H9 (cell line): ENCODE measurements at regions not wholly inside any gene's neighbourhood (a gene's known extent, or its start where the extent isn't known, plus 50 kb on each side); places are given as distances from the start of the nearest gene placed in this dataset.

Source experiments
- DNase-seq: peaks from one replicate; pipeline ENCODE4 v3.0.0-alpha.2; 2017
- H2AFZ ChIP-seq: one replicate; pipeline ENCODE4 v1.6.1; 2013; ENCODE audit warnings: mild to moderate bottlenecking, low read length, control low read depth, moderate library complexity
- H2AK5ac ChIP-seq: 2 replicates; pipeline ENCODE4 v1.6.1; 2013; ENCODE audit warnings: low read length, control low read depth, mixed read lengths; ENCODE audit not compliant: insufficient read length
- H2BK120ac ChIP-seq: one replicate; pipeline ENCODE4 v1.6.1; 2013; ENCODE audit warnings: low read depth, mild to moderate bottlenecking, low read length, control low read depth, inconsistent platforms; ENCODE audit not compliant: poor library complexity, severe bottlenecking
- H2BK12ac ChIP-seq: 2 replicates; pipeline ENCODE4 v1.6.1; 2013; ENCODE audit warnings: low read length, control low read depth, mixed read lengths, low read depth; ENCODE audit not compliant: insufficient read length
- H2BK15ac ChIP-seq: 2 replicates; pipeline ENCODE4 v1.6.1; 2013; ENCODE audit warnings: low read depth, low read length, control low read depth
- H2BK20ac ChIP-seq: one replicate; pipeline ENCODE4 v1.6.1; 2013; ENCODE audit warnings: low read depth, mild to moderate bottlenecking, low read length, control low read depth, inconsistent platforms; ENCODE audit not compliant: poor library complexity, severe bottlenecking
- H2BK5ac ChIP-seq: 2 replicates; pipeline ENCODE4 v1.6.1; 2013; ENCODE audit warnings: low read length, control low read depth, mixed read lengths; ENCODE audit not compliant: insufficient read length
- H3K14ac ChIP-seq: 2 replicates; pipeline ENCODE4 v1.6.1; 2013; ENCODE audit warnings: low read length, control low read depth; ENCODE audit not compliant: insufficient read depth
- H3K18ac ChIP-seq: 2 replicates; pipeline ENCODE4 v1.6.1; 2013; ENCODE audit warnings: low read depth, mild to moderate bottlenecking, mixed read lengths, low read length, control low read depth; ENCODE audit not compliant: insufficient read length
- H3K23ac ChIP-seq: 2 replicates; pipeline ENCODE4 v1.6.1; 2013; ENCODE audit warnings: low read length, control low read depth, mixed read lengths, low read depth; ENCODE audit not compliant: insufficient read length
- H3K23me2 ChIP-seq: 2 replicates; pipeline ENCODE4 v1.6.1; 2013; ENCODE audit warnings: low read depth, mild to moderate bottlenecking, mixed read lengths, low read length, control low read depth; ENCODE audit not compliant: insufficient read length, poor library complexity, severe bottlenecking
- H3K27ac ChIP-seq: 2 replicates; pipeline ENCODE4 v1.5.1; 2013; ENCODE audit warnings: low read length, control low read depth, mixed read lengths, low read depth; ENCODE audit not compliant: insufficient read length
- H3K27me3 ChIP-seq: 2 replicates; pipeline ENCODE4 v1.6.1; 2013; ENCODE audit warnings: low read length, control low read depth, inconsistent platforms; ENCODE audit not compliant: insufficient read depth
- H3K4ac ChIP-seq: 2 replicates; pipeline ENCODE4 v1.6.1; 2013; ENCODE audit warnings: low read depth, mild to moderate bottlenecking, control low read depth, inconsistent platforms, low read length, moderate library complexity
- H3K4me1 ChIP-seq: 2 replicates; pipeline ENCODE4 v1.6.1; 2013; ENCODE audit warnings: low read length, control low read depth, inconsistent platforms; ENCODE audit not compliant: insufficient read depth
- H3K4me2 ChIP-seq: 2 replicates; pipeline ENCODE4 v1.6.1; 2013; ENCODE audit warnings: low read length, control low read depth, mixed read lengths; ENCODE audit not compliant: insufficient read length, insufficient read depth
- H3K56ac ChIP-seq: 2 replicates; pipeline ENCODE4 v1.6.1; 2013; ENCODE audit warnings: low read depth, mild to moderate bottlenecking, mixed read lengths, low read length, control low read depth; ENCODE audit not compliant: insufficient read length
- H3K79me1 ChIP-seq: 2 replicates; pipeline ENCODE4 v1.6.1; 2013; ENCODE audit warnings: low read depth, mild to moderate bottlenecking, moderate library complexity, low read length, control low read depth, inconsistent platforms; ENCODE audit not compliant: insufficient read depth, poor library complexity, severe bottlenecking
- H3K79me2 ChIP-seq: 2 replicates; pipeline ENCODE4 v1.6.1; 2013; ENCODE audit warnings: low read length, control low read depth, inconsistent platforms; ENCODE audit not compliant: insufficient read depth
- H3K9ac ChIP-seq: 2 replicates; pipeline ENCODE4 v1.6.1; 2013; ENCODE audit warnings: low read length, control low read depth, mixed read lengths; ENCODE audit not compliant: insufficient read length; ENCODE audit errors: extremely low read depth
- H3K9me3 ChIP-seq: one replicate; pipeline ENCODE4 v1.6.1; 2013; ENCODE audit warnings: low read depth, low read length, inconsistent platforms; ENCODE audit not compliant: control insufficient read depth
- H3T11ph ChIP-seq: one replicate; pipeline ENCODE4 v1.6.1; 2013; ENCODE audit warnings: mild to moderate bottlenecking, low read length, control low read depth, inconsistent platforms
- H4K20me1 ChIP-seq: one replicate; pipeline ENCODE4 v1.6.1; 2013; ENCODE audit not compliant: control insufficient read depth, insufficient read length, insufficient read depth
- H4K5ac ChIP-seq: 2 replicates; pipeline ENCODE4 v1.6.1; 2013; ENCODE audit warnings: low read depth, mild to moderate bottlenecking, mixed read lengths, low read length, control low read depth; ENCODE audit not compliant: insufficient read length
- H4K8ac ChIP-seq: replicated peaks from 2 replicates; pipeline ENCODE4 v1.6.1; 2013; ENCODE audit warnings: low read length, control low read depth, mixed read lengths, low read depth; ENCODE audit not compliant: insufficient read length
- H4K91ac ChIP-seq: 2 replicates; pipeline ENCODE4 v1.6.1; 2013; ENCODE audit warnings: low read depth, mild to moderate bottlenecking, moderate library complexity, mixed read lengths, low read length, control low read depth; ENCODE audit not compliant: insufficient read length
- H3K27ac Mint-ChIP-seq, 3 experiments: 2 replicates in 2 of 3; 3 replicates in 1 of 3; pipeline ENCODE4 v1.8.0; 2020 to 2021; ENCODE audit warnings: mixed read lengths in 3 of 3, mild to moderate bottlenecking in 1 of 3, moderate library complexity in 1 of 3
- H3K27me3 Mint-ChIP-seq: 2 replicates; pipeline ENCODE4 v1.8.0; 2021; ENCODE audit warnings: low read depth, mild to moderate bottlenecking, moderate library complexity, mixed read lengths
- H3K36me3 Mint-ChIP-seq, 3 experiments: 2 replicates in 2 of 3; 3 replicates in 1 of 3; pipeline ENCODE4 v1.8.0; 2020 to 2021; ENCODE audit warnings: low read depth in 3 of 3, mixed read lengths in 3 of 3; ENCODE audit not compliant: insufficient read depth in 1 of 3
- H3K4me1 Mint-ChIP-seq, 2 experiments: 2 replicates each; pipeline ENCODE4 v1.8.0; 2020; ENCODE audit warnings: mixed read lengths in 2 of 2
- H3K4me3 Mint-ChIP-seq, 2 experiments: 2 replicates in 1 of 2; 3 replicates in 1 of 2; pipeline ENCODE4 v1.8.0; 2020 to 2021; ENCODE audit warnings: mild to moderate bottlenecking in 2 of 2, mixed read lengths in 2 of 2, moderate library complexity in 1 of 2
- H3K9me3 Mint-ChIP-seq, 2 experiments: 2 replicates in 1 of 2; 3 replicates in 1 of 2; pipeline ENCODE4 v1.8.0; 2020; ENCODE audit warnings: mild to moderate bottlenecking in 2 of 2, mixed read lengths in 2 of 2, moderate library complexity in 1 of 2
- CTCF ChIP-seq: fragments of 200-600 bp; sonication (generic); conservative IDR thresholded peaks from 3 replicates; pipeline ENCODE4 v1.8.0; 2021; ENCODE audit warnings: antibody characterized with exemption, mild to moderate bottlenecking
- WGBS: extraction: QIAGEN DNeasy Blood & Tissue Kit; methylation state at CpG from one replicate; pipeline ENCODE4 v1.1.7; 2013; ENCODE audit warnings: missing lambda C conversion rate, low lambda C conversion rate, mixed read lengths; ENCODE audit not compliant: insufficient read length; ENCODE audit errors: extremely low coverage; 5-methylcytosine and 5-hydroxymethylcytosine counted together

GRCh38 chr20:47429409-47429808 is 72.3 kb upstream of the NCOA3 start:
- Mint-ChIP-seq H3K27me3 (peaks cover 2% of the 10 kb centered on the region), H3K9me3 (peaks cover 20 to 24% of the 10 kb centered on the region in 2 experiments), H3K4me3 (no peak overlapping the region), H3K36me3 (peaks cover 7 to 21% (median 13%) of the 10 kb centered on the region in 3 experiments), H3K4me1 (peaks cover 3% of the 10 kb centered on the region in 2 experiments; a peak in 2 of 4 replicates), H3K27ac (no peak overlapping the region)
- H4K5ac ChIP-seq = no peak overlapping the region
- H3K23me2 ChIP-seq = no peaks in the 10 kb centered on the region
- H2BK12ac ChIP-seq = no peak overlapping the region
- no peak overlapping the region for H3K14ac ChIP-seq
- no peak overlapping the region for H2BK15ac ChIP-seq
- no peak for DNase-seq
- H3K4me2 ChIP-seq = no peak overlapping the region
- TF ChIP-seq CTCF = no peak
- no peak overlapping the region for H4K8ac ChIP-seq
- WGBS = no CpG with 5 or more reads among the region's 3 CpGs
- no peak overlapping the region for H2BK5ac ChIP-seq
- H2AK5ac ChIP-seq = no peak overlapping the region
- no peak overlapping the region for H3T11ph ChIP-seq
- no peak overlapping the region for H3K23ac ChIP-seq
- H2BK20ac ChIP-seq = no peak overlapping the region
- H4K91ac ChIP-seq = no peak overlapping the region
- H3K4me1 ChIP-seq = no peaks in the 10 kb centered on the region
- H3K27me3 ChIP-seq = no peaks in the 10 kb centered on the region
- no peak overlapping the region for H3K18ac ChIP-seq
- no peak overlapping the region for H3K4ac ChIP-seq
- H3K9me3 ChIP-seq = no peaks in the 10 kb centered on the region
- no peaks in the 10 kb centered on the region for H3K79me1 ChIP-seq
- H3K27ac ChIP-seq = no peak overlapping the region
- no peaks in the 10 kb centered on the region for H3K79me2 ChIP-seq
- no peak overlapping the region for H2BK120ac ChIP-seq
- no peak overlapping the region for H3K56ac ChIP-seq
- no peak overlapping the region for H2AFZ ChIP-seq
- no peak overlapping the region for H3K9ac ChIP-seq
- H4K20me1 ChIP-seq = no peaks in the 10 kb centered on the region
